Endothelial cell of umbilical vein (primary cell): ENCODE measurements at regions not wholly inside any gene's neighbourhood (a gene's known extent, or its start where the extent isn't known, plus 50 kb on each side); places are given as distances from the start of the nearest gene placed in this dataset.

Source experiments
- BruUV-seq: library from RNA; stranded (reverse); fragments of 400-500 nt; replicated peaks from 2 replicates; lab custom pipeline; 2021; lab: Mats Ljungman, UMichigan
- CTCF ChIA-PET: fragments of 300-600, 350-600 bp; sonication (Branson Sonifier 250); formaldehyde crosslinking; loops from one replicate; lab custom pipeline; 2021; ENCODE audit warnings: antibody characterized with exemption, inconsistent platforms; lab: Charles Lee
- POLR2A ChIA-PET: fragments of 300-600, 350-600 bp; sonication (Branson Sonifier 250); formaldehyde crosslinking; loops from one replicate; lab custom pipeline; 2021; ENCODE audit warnings: antibody characterized with exemption, inconsistent platforms; lab: Charles Lee
- DNase-seq: peaks from one replicate; pipeline ENCODE4 v3.0.0-alpha.2; 2011; ENCODE audit warnings: low read depth, low spot score
- FAIRE-seq: peaks from 2 replicates; lab custom pipeline; 2011; peaks lifted over from hg19 to GRCh38; lab: Jason Lieb, UNC
- H2AFZ ChIP-seq: 2 replicates; pipeline ENCODE4 v1.6.0; 2012; ENCODE audit warnings: low read depth, low read length, control low read depth, inconsistent platforms
- H3K27ac ChIP-seq: 2 replicates; pipeline ENCODE4 v1.5.1; 2011; ENCODE audit warnings: low read depth, mild to moderate bottlenecking, control low read depth, low read length, moderate library complexity; ENCODE audit not compliant: insufficient read depth
- H3K27me3 ChIP-seq, 2 experiments: 2 replicates each; pipeline versions ENCODE4 v1.6.0 to v1.6.1; 2011; ENCODE audit warnings: low read length in 2 of 2, mixed read lengths in 1 of 2; ENCODE audit not compliant: control insufficient read depth in 2 of 2, insufficient read depth in 2 of 2
- H3K36me3 ChIP-seq, 2 experiments: 2 replicates in 1 of 2; 3 replicates in 1 of 2; pipeline ENCODE4 v1.5.1; 2011; ENCODE audit warnings: low read length in 2 of 2, mild to moderate bottlenecking in 1 of 2, moderate library complexity in 1 of 2; ENCODE audit not compliant: control insufficient read depth in 2 of 2, insufficient read depth in 2 of 2; ENCODE audit errors: extremely low read depth in 1 of 2
- H3K4me1 ChIP-seq: 3 replicates; pipeline ENCODE4 v1.5.1; 2011; ENCODE audit warnings: mild to moderate bottlenecking, low read length; ENCODE audit not compliant: control insufficient read depth, insufficient read depth; ENCODE audit errors: extremely low read depth
- H3K4me2 ChIP-seq: 2 replicates; pipeline ENCODE4 v1.6.1; 2011; ENCODE audit warnings: low read length, control low read depth, mixed read lengths; ENCODE audit not compliant: insufficient read depth
- H3K4me3 ChIP-seq, 3 experiments: fragments of 200-600 bp in 1 of 3; sonication (generic), shearing (Covaris generic) in 1 of 3; replicated peaks in 1 of 3; 2 replicates each; pipeline ENCODE4 v1.5.1; 2011 to 2016; ENCODE audit warnings: control low read depth in 3 of 3, low read length in 3 of 3, mild to moderate bottlenecking in 2 of 3, inconsistent platforms in 1 of 3, low read depth in 1 of 3, moderate library complexity in 1 of 3; ENCODE audit not compliant: insufficient read depth in 1 of 3
- H3K79me2 ChIP-seq: 2 replicates; pipeline ENCODE4 v1.6.0; 2012; ENCODE audit warnings: low read length, inconsistent platforms; ENCODE audit not compliant: control insufficient read depth, insufficient read depth
- H3K9ac ChIP-seq: replicated peaks from 2 replicates; pipeline ENCODE3; 2011; ENCODE audit warnings: low read length, control low read depth; ENCODE audit not compliant: insufficient read depth; ENCODE audit errors: extremely low read depth
- H3K9me1 ChIP-seq: replicated peaks from 3 replicates; pipeline ENCODE4 v1.6.0; 2011; ENCODE audit warnings: mild to moderate bottlenecking, low read length; ENCODE audit not compliant: control insufficient read depth, insufficient read depth; ENCODE audit errors: extremely low read depth
- H3K9me3 ChIP-seq: replicated peaks from 2 replicates; pipeline ENCODE4 v1.5.1; 2012; ENCODE audit warnings: low read length, inconsistent platforms; ENCODE audit not compliant: control insufficient read depth, insufficient read depth
- H4K20me1 ChIP-seq: replicated peaks from 2 replicates; pipeline ENCODE3; 2011; ENCODE audit warnings: mild to moderate bottlenecking, low read length; ENCODE audit not compliant: control insufficient read depth, insufficient read depth; ENCODE audit errors: extremely low read depth
- CTCF ChIP-seq, 2 donors: IDR thresholded peaks; 1 replicate in 1 of 2; 2 replicates in 1 of 2; pipeline ENCODE4 v1.5.1; 2011; ENCODE audit warnings: low read length in 2 of 2, mild to moderate bottlenecking in 2 of 2, moderate library complexity in 2 of 2, control low read depth in 1 of 2, inconsistent platforms in 1 of 2, low read depth in 1 of 2; ENCODE audit not compliant: insufficient read depth in 1 of 2; ENCODE audit errors: extremely low read depth in 1 of 2
- EZH2 ChIP-seq: IDR thresholded peaks from 2 replicates; pipeline ENCODE4 v1.6.1; 2012; ENCODE audit warnings: borderline replicate concordance, low read depth, mild to moderate bottlenecking, moderate library complexity, low read length, inconsistent platforms; ENCODE audit not compliant: severe bottlenecking
- FOS ChIP-seq: IDR thresholded peaks from 2 replicates; pipeline ENCODE4 v1.6.1; 2011; ENCODE audit warnings: mild to moderate bottlenecking, low read length, moderate library complexity, borderline replicate concordance; ENCODE audit not compliant: insufficient read depth
- GATA2 ChIP-seq: IDR thresholded peaks from 2 replicates; pipeline ENCODE4 v1.7.0; 2011; ENCODE audit warnings: low read depth, mild to moderate bottlenecking, moderate library complexity, mixed read lengths, low read length; ENCODE audit not compliant: insufficient read length, insufficient read depth
- JUN ChIP-seq: IDR thresholded peaks from 2 replicates; pipeline ENCODE4 v1.6.1; 2011; ENCODE audit warnings: borderline replicate concordance, low read depth; ENCODE audit not compliant: insufficient read length, insufficient read depth
- MAX ChIP-seq: IDR thresholded peaks from 2 replicates; pipeline ENCODE4 v1.6.1; 2011; ENCODE audit not compliant: insufficient read depth, insufficient read length
- MYC ChIP-seq: IDR thresholded peaks from one replicate; pipeline ENCODE4 v1.6.1; 2011; ENCODE audit warnings: mild to moderate bottlenecking, low read depth, low read length
- POLR2A ChIP-seq: IDR thresholded peaks from 2 replicates; pipeline ENCODE4 v1.6.1; 2012; ENCODE audit warnings: low read depth, mild to moderate bottlenecking, control low read depth, low read length
- POLR2AphosphoS5 ChIP-seq: IDR thresholded peaks from 2 replicates; pipeline ENCODE4 v1.6.1; 2012; ENCODE audit warnings: low read depth, mild to moderate bottlenecking, control low read depth, low read length, moderate library complexity; ENCODE audit not compliant: insufficient read depth
- dilution Hi-C: fragments of 300-500 bp; cut with MboI; formaldehyde crosslinking; loops from one replicate; pipeline ENCODE4 v1.15.0; 2019; ENCODE audit warnings: low sequenced_read_pairs; ENCODE audit not compliant: extremely low pct_ligation_motif_present
- intact Hi-C: fragments of 100-400 bp; cut with micrococcal nuclease; formaldehyde crosslinking; loops from one replicate; pipeline ENCODE4 v1.10.0; 2022

GRCh38 chr4:63937961-63938360, 471.3 kb downstream of the TECRL start:
- intact Hi-C loops = no loop called here
- dilution Hi-C loops = no loop called here
- Histone ChIP-seq H3K4me1 (no peaks in the 10 kb centered on the region), H2AFZ (no peak overlapping the region), H3K9me3 (no peaks in the 10 kb centered on the region), H4K20me1 (no peaks in the 10 kb centered on the region), H3K4me2 (no peak overlapping the region), H3K4me3 (no peak overlapping the region), H3K27me3 (no peaks in the 10 kb centered on the region), H3K27ac (no peak overlapping the region), H3K9ac (no peak overlapping the region), H3K79me2 (no peaks in the 10 kb centered on the region), H3K36me3 (no peaks in the 10 kb centered on the region), H3K9me1 (no peaks in the 10 kb centered on the region)
- POLR2A ChIA-PET = no interaction called here
- no TSS peak for BruUV-seq
- DNase-seq (no peak), FAIRE-seq (no peak)
- no peak for TF ChIP-seq MYC
- TF ChIP-seq POLR2A = no peak
- TF ChIP-seq FOS = no peak
- no peak for TF ChIP-seq CTCF (IDR thresholded peaks at IDR 0.05; ENCODE audit: extremely low read depth in 1 of 2, insufficient read depth in 1 of 2, low read depth in 1 of 2, low read length in 2 of 2)
- no peak for TF ChIP-seq EZH2
- no peak for TF ChIP-seq MAX
- no peak for TF ChIP-seq JUN
- TF ChIP-seq POLR2AphosphoS5 = no peak
- TF ChIP-seq GATA2 = no peak
- CTCF ChIA-PET = no interaction called here
